ENCODE measurements at regions not wholly inside any gene's neighbourhood (a gene's known extent, or its start where the extent isn't known, plus 50 kb on each side); places are given as distances from the start of the nearest gene placed in this dataset.
"Not testable (repeated sequence)": the region's sequence is repeated elsewhere in the genome, so short reads cannot be mapped to it uniquely, and the experiment has no call there.

- H3K4me3 ChIP-seq; DNase-seq; H3K4me1 ChIP-seq; H3K27me3 ChIP-seq (ENCODE audit: low read depth); H3K36me3 ChIP-seq; intact Hi-C loops (cut with micrococcal nuclease); H3K9me3 ChIP-seq (replicated peaks); H3K27ac ChIP-seq (replicated peaks): not testable (repeated sequence)
Observed at GRCh38 chr1:222470252-222470805, 77.6 kb downstream of the HHIPL2 start.

- Histone ChIP-seq H3K27ac (replicated peaks) (peak overlapping the region; percentile 85), H3K27me3 (ENCODE audit: low read depth) (no peaks in the 10 kb centered on the region), H3K36me3 (no peaks in the 10 kb centered on the region), H3K9me3 (replicated peaks) (no peaks in the 10 kb centered on the region), H3K4me3 (peak overlapping the region; percentile 60), H3K4me1 (peaks cover 12% of the 10 kb centered on the region)
- TF ChIP-seq CTCF (IDR thresholded peaks at IDR 0.05; ENCODE audit: borderline replicate concordance) = no peak
- intact Hi-C loops (cut with micrococcal nuclease) = no loop called here
- DNase-seq = no peak
Observed at GRCh38 chr1:222466150-222466865, 81.6 kb downstream of the HHIPL2 start.

GRCh38 chr1:222465211-222466041 lies 82.5 kb downstream of the HHIPL2 start:
- Histone ChIP-seq H3K27me3 (ENCODE audit: low read depth) (no peaks in the 10 kb centered on the region), H3K27ac (replicated peaks) (peak overlapping the region; percentile 85), H3K36me3 (no peaks in the 10 kb centered on the region), H3K4me3 (peak overlapping the region; percentile 60), H3K4me1 (peaks cover 12% of the 10 kb centered on the region), H3K9me3 (replicated peaks) (no peaks in the 10 kb centered on the region)
- TF ChIP-seq CTCF (IDR thresholded peaks at IDR 0.05; ENCODE audit: borderline replicate concordance) = peak; percentile 100
- DNase-seq = peak; percentile 90
- intact Hi-C loops (cut with micrococcal nuclease) = loop anchor here (2.0 kb wide), 1 partner anchor 169 kb away; no protein-coding TSS in a partner anchor

- H3K27me3 ChIP-seq (ENCODE audit: low read depth) = no peaks in the 10 kb centered on the region
- H3K36me3 ChIP-seq = no peaks in the 10 kb centered on the region
- no peak for TF ChIP-seq CTCF (IDR thresholded peaks at IDR 0.05; ENCODE audit: borderline replicate concordance)
- peak; percentile 27 for DNase-seq
- H3K4me1 ChIP-seq = peaks cover 12% of the 10 kb centered on the region
- H3K4me3 ChIP-seq = peak overlapping the region; percentile 60
- H3K27ac ChIP-seq (replicated peaks) = peak overlapping the region; percentile 85
- intact Hi-C loops (cut with micrococcal nuclease) = loop anchor here (2.0 kb wide), 1 partner anchor 170 kb away; no protein-coding TSS in a partner anchor
- no peaks in the 10 kb centered on the region for H3K9me3 ChIP-seq (replicated peaks)
Observed at GRCh38 chr1:222464841-222465210, 83.1 kb downstream of the HHIPL2 start.

- no peaks in the 10 kb centered on the region for H3K36me3 ChIP-seq
- DNase-seq = no peak
- H3K27me3 ChIP-seq (ENCODE audit: low read depth) = no peaks in the 10 kb centered on the region
- H3K4me3 ChIP-seq = no peak overlapping the region
- TF ChIP-seq CTCF (IDR thresholded peaks at IDR 0.05; ENCODE audit: borderline replicate concordance) = no peak
- intact Hi-C loops (cut with micrococcal nuclease) = no loop called here
- H3K9me3 ChIP-seq (replicated peaks) = peaks cover 3% of the 10 kb centered on the region
- peaks cover 12% of the 10 kb centered on the region for H3K4me1 ChIP-seq
- H3K27ac ChIP-seq (replicated peaks) = no peak overlapping the region
Observed at GRCh38 chr1:222463059-222463730, 84.7 kb downstream of the HHIPL2 start.
